Heart left ventricle (tissue), 16 donors: ENCODE measurements at regions not wholly inside any gene's neighbourhood (a gene's known extent, or its start where the extent isn't known, plus 50 kb on each side); places are given as distances from the start of the nearest gene placed in this dataset.

Source experiments
- ATAC-seq, 4 donors: fragments of 200-7000 bp; cut with Tn5 transposase; one replicate each; pipeline ENCODE4 v1.9.1; 2020 to 2022; ENCODE audit warnings: moderate library complexity in 4 of 4, mild to moderate bottlenecking in 3 of 4, moderate number of reproducible peaks in 1 of 4
- DNase-seq, 5 donors: peaks; one replicate each; pipeline ENCODE4 v3.0.0-alpha.2; 2020
- H3K27ac ChIP-seq, 12 donors: fragments of 200-600 bp; sonication (generic) in 4 of 12; one replicate each; pipeline versions ENCODE4 v1.5.0 to v1.8.0; 2016 to 2022; ENCODE audit warnings: mild to moderate bottlenecking in 2 of 12
- H3K27me3 ChIP-seq, 9 donors: fragments of 200-600 bp; sonication (generic) in 2 of 9; one replicate each; pipeline versions ENCODE4 v1.5.1 to v1.8.0; 2016 to 2022; ENCODE audit warnings: mild to moderate bottlenecking in 3 of 9
- H3K36me3 ChIP-seq, 9 donors: fragments of 200-600 bp; sonication (generic) in 2 of 9; one replicate each; pipeline versions ENCODE4 v1.5.0 to v1.8.0; 2018 to 2022; ENCODE audit warnings: mild to moderate bottlenecking in 2 of 9
- H3K4me1 ChIP-seq, 12 donors: fragments of 200-600 bp; sonication (generic) in 4 of 12; one replicate each; pipeline versions ENCODE4 v1.5.0 to v1.8.0; 2016 to 2022; ENCODE audit warnings: mild to moderate bottlenecking in 3 of 12
- H3K4me3 ChIP-seq, 12 donors: fragments of 200-600 bp; sonication (generic) in 4 of 12; one replicate each; pipeline versions ENCODE4 v1.5.0 to v1.8.0; 2017 to 2022; ENCODE audit warnings: mild to moderate bottlenecking in 9 of 12, moderate library complexity in 4 of 12
- H3K9me3 ChIP-seq, 12 donors: fragments of 200-600 bp; sonication (generic) in 4 of 12; one replicate each; pipeline versions ENCODE4 v1.5.0 to v1.8.0; 2016 to 2022; ENCODE audit warnings: mild to moderate bottlenecking in 1 of 12
- CTCF ChIP-seq, 12 donors: fragments of 200-600 bp; sonication (generic) in 4 of 12; IDR thresholded peaks; one replicate each; pipeline versions ENCODE4 v1.5.0 to v1.8.0; 2018 to 2022; ENCODE audit warnings: antibody characterized with exemption in 12 of 12, mild to moderate bottlenecking in 5 of 12
- POLR2A ChIP-seq, 2 donors: fragments of 450-650 bp; IDR thresholded peaks; one replicate each; pipeline ENCODE4 v1.6.1; 2017; ENCODE audit warnings: antibody characterized with exemption in 2 of 2, mild to moderate bottlenecking in 2 of 2, moderate library complexity in 2 of 2
- WGBS, 4 donors: extraction: QIAGEN DNeasy Blood & Tissue Kit in 2 of 4; methylation state at CpG; one replicate each; pipeline versions ENCODE4 v1.1.5 to v1.1.7; 2013 to 2018; 5-methylcytosine and 5-hydroxymethylcytosine counted together
- intact Hi-C, 10 donors: fragments of 100-400 bp; cut with DNase I; formaldehyde crosslinking; loops; one replicate each; pipeline versions ENCODE4 v1.11.1 to v1.14.2; 2022
- donor health status: ischemic (EF 13 %, LVEDD 7.1; RV severe dilation, severe dysfunction).
- donor health status: healthy with polysubstance abuse.
- donor health status: DM: no; HTN: yes; CAD: no.
- donor health status: DM: no; HTN: no; CAD: no.
- donor health status: ischemic (EF 25% LVEDD 6.9; RV normal size, moderate dysfunction).
- donor health status: ischemic (EF 25% LVEDD 5.7; RV mildly dilated, moderate dysfunction).
- donor health status: healthy.
- donor health status: DM: yes; HTN: yes; CAD: no.
- donor health status: ischemic (EF 35%, LVEDD 5.7; RV mildly dilated, moderate dysfunction).
- donor health status: nonischemic (EF 11% LVEDD 7.7; RV severe dilation, severe dysfunction).
- donor health status: DM: yes; HTN: yes; CAD: no.
- donor health status: PGD.
- donor health status: ischemic (EF 29% LVEDD 5.4; RV normal size, mild dysfunction).
- donor health status: nonischemic (EF 23%, LVEDD 6.1; RV moderate dilation, normal function).

DNA sequence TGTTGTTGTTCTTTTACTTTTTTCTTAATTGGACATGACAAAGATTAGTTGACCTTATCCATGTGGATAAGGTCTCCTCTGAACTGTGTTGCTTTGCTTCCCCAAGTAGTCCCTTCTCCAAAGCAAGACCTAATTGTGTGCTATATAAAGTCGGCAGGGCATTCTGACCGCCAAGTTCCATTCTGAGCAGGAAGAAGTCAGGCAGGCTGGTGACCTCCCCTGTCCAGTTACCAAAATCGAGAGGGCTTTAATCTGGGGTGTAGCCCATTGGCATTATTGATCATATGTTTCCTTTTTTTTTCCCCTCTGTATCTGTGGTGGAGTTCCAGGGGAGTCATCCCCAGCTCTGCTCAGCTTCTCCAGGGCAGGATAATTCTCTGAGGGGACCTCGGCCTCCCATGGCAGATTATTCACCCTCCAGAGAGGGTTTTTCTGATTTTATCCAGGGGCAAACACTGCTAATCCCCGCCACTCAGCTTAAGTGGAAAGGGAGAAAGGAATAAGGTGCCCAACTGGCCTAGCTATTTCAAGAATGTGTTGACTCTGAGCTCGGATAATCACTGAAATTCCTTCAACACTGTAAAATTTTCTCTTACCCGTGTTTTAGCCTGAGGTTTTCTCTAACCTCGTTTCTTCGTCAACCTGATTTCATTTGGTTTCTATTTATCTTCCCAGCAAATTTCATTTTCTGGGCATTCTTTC lies 71.8 kb upstream of the L3MBTL3 start:
- no peak for ATAC-seq

DNA sequence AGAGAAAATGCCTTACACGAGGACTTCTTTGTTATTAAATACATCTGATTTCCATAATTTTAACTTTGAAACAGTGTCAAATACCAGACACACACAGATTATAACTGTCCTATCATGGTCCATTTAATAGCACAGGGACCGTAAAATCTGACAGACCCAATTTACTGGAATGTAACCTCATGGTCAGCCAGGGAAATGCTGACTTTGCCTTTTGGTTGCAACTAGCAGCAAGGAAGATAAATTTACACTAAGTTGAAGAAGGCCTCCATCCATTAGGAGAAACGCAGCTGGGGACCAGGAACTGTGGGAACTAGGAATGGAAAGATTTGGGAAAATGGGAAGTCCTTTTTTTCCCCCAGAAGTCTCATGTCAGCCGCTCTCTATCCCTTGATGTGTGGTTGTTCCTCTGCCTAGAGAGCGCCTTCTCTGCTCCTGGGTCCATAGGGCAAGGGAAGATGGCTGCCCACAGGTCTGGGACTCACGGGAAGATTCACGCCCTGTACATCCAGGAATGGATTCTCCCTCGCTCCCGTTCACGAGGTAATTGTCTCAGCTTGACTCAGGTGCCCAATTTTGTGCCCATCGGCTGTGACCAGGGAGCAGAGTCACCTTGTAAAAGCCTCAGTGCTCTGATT lies 74.6 kb upstream of the L3MBTL3 start:
- no peak overlapping the region for H3K27ac ChIP-seq
- H3K27me3 ChIP-seq, result peaks cover 0 to 13% (median 3%) of the 10 kb centered on the region in 9 donors
- H3K4me1 ChIP-seq, result no peaks in the 10 kb centered on the region
- no peaks in the 10 kb centered on the region for H3K36me3 ChIP-seq
- WGBS, 4 donors, result 85 to 91% (median 89%) methylated on average over 11 of the region's 11 CpGs
- H3K4me3 ChIP-seq, result no peak overlapping the region
- DNase-seq (no peak), ATAC-seq (no peak)
- peaks cover 0 to 9% (median 0%) of the 10 kb centered on the region in 12 donors for H3K9me3 ChIP-seq
- TF ChIP-seq POLR2A (IDR thresholded peaks at IDR 0.05) (no peak), CTCF (IDR thresholded peaks at IDR 0.05) (no peak)
- intact Hi-C loops, result loop anchor here in 2 of 10 donors (10.0 kb wide), 2 partner anchors 81 to 349 kb away; no protein-coding TSS in a partner anchor

More for the DNA sequence above, 71.8 kb upstream of the L3MBTL3 start:
- 54 to 68% (median 65%) methylated on average over 9 of the region's 9 CpGs for WGBS, 4 donors
- intact Hi-C loops, result loop anchor here in 2 of 10 donors (10.0 kb wide), 2 partner anchors 78 to 352 kb away; no protein-coding TSS in a partner anchor
- Histone ChIP-seq H3K27me3 (peaks cover 0 to 9% (median 0%) of the 10 kb centered on the region in 9 donors), H3K4me1 (no peaks in the 10 kb centered on the region), H3K27ac (no peak overlapping the region), H3K36me3 (no peaks in the 10 kb centered on the region), H3K9me3 (peaks cover 0 to 9% (median 0%) of the 10 kb centered on the region in 12 donors), H3K4me3 (no peak overlapping the region)
- TF ChIP-seq CTCF (IDR thresholded peaks at IDR 0.05) (no peak), POLR2A (IDR thresholded peaks at IDR 0.05) (no peak)
- DNase-seq, result no peak

DNA sequence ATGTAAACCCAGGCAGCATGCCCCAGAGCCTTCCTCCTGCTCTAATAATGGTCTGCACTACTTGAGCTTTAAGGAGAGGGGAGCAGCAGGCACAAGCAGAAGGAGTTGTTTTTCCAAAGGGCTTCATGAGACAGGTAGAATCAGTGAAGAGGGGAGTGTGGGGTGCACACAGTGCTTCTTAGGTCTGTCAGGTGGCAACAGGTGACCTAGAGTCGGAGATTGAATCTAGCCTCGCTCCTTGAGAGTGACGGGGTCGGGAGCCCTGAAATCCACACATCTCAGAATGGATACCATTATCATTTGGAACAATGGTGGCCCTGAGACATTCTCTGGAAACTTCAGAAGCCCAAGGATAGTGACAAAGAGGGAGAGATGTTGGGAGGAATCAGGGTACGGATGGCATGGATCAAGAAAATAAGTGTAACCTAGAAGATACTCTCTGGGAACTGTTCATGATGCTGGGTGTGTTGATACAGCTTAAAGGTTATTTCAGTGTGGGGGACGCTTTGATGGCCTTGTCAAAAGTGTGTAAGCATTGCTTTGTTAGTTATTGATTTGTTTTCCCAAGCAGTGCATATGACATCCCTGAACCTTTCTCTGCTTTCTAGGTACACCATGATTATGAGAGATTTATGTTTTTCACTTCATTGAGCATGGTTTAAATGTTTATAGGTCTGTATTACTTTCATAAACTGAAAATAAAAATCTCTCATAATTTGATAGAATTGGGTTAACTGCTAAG lies 77.8 kb upstream of the L3MBTL3 start:
- intact Hi-C loops, result loop anchor here in 2 of 10 donors (10.0 kb wide), 2 partner anchors 84 to 346 kb away; no protein-coding TSS in a partner anchor
- peaks cover 0 to 13% (median 0%) of the 10 kb centered on the region in 9 donors for H3K27me3 ChIP-seq
- TF ChIP-seq CTCF (IDR thresholded peaks at IDR 0.05) (no peak), POLR2A (IDR thresholded peaks at IDR 0.05) (no peak)
- ATAC-seq (no peak), DNase-seq (no peak)
- peaks cover 0 to 4% (median 0%) of the 10 kb centered on the region in 12 donors for H3K4me1 ChIP-seq
- 68 to 80% (median 72%) methylated on average over 6 of the region's 6 CpGs for WGBS, 4 donors
- no peak overlapping the region for H3K27ac ChIP-seq
- H3K9me3 ChIP-seq, result peaks cover 0 to 1% (median 0%) of the 10 kb centered on the region in 12 donors
- H3K4me3 ChIP-seq, result no peak overlapping the region
- H3K36me3 ChIP-seq, result no peaks in the 10 kb centered on the region
